ENCODE measurements at regions not wholly inside any gene's neighbourhood (a gene's known extent, or its start where the extent isn't known, plus 50 kb on each side); places are given as distances from the start of the nearest gene placed in this dataset.

DNA sequence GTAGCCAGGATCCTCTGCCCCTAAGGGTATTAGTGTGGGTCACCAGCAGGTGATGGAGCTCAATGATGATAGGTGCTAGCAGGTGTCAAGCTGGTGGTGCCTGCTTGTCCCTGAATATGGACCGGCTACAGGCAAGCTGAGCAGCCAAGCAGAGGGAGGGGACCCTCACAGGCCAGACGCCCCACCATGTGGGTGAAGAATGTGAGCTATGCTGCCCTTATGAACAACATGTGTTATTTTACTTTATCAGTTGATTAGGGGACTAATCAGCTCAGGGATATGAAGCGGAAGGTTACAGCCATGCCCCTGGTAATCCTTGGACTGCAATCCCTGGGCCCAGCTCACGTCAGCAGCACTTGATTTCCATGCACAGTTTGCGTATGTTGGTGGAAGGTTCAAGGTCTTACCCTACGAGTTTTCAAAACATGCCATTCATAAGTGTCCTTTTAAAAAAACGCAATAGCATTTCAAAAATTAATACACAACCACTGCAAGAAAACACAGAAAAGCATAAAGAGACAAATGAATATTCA is 106.0 kb downstream of the CDC7 start:
- TF ChIP-seq ZNF274 (IDR thresholded peaks at IDR 0.05; ENCODE audit: low read depth, low read length) (no peak), YY1 (IDR thresholded peaks at IDR 0.05; ENCODE audit: insufficient read depth, insufficient read length) (no peak), SUZ12 (IDR thresholded peaks at IDR 0.05; ENCODE audit: extremely low read depth, insufficient read depth, insufficient read length) (no peak)

Measured in NT2/D1 (cell line).